KMS-11 (cell line): ENCODE measurements at regions not wholly inside any gene's neighbourhood (a gene's known extent, or its start where the extent isn't known, plus 50 kb on each side); places are given as distances from the start of the nearest gene placed in this dataset.

Source experiments
- H2AFZ ChIP-seq: fragments of 200-600 bp; sonication (generic); 2 replicates; pipeline ENCODE4 v1.6.1; 2016; ENCODE audit warnings: antibody characterized with exemption, mixed run types, low read depth
- H3K27ac ChIP-seq: fragments of 200-600 bp; sonication (generic); 2 replicates; pipeline ENCODE4 v1.6.1; 2016; ENCODE audit warnings: mild to moderate bottlenecking, mixed run types
- H3K27me3 ChIP-seq: fragments of 200-600 bp; sonication (generic); 2 replicates; pipeline ENCODE4 v1.6.1; 2017; ENCODE audit warnings: mild to moderate bottlenecking, low read depth, mixed run types, moderate library complexity; ENCODE audit not compliant: insufficient read depth
- H3K36me3 ChIP-seq: fragments of 200-600 bp; sonication (generic); 2 replicates; pipeline ENCODE4 v1.6.1; 2017; ENCODE audit warnings: mild to moderate bottlenecking, mixed run types; ENCODE audit not compliant: insufficient read depth
- H3K4me1 ChIP-seq: fragments of 200-600 bp; sonication (generic); 2 replicates; pipeline ENCODE4 v1.6.1; 2016; ENCODE audit warnings: mild to moderate bottlenecking, low read depth, mixed run types; ENCODE audit not compliant: poor library complexity, severe bottlenecking
- H3K4me2 ChIP-seq: fragments of 200-600 bp; sonication (generic); 2 replicates; pipeline ENCODE4 v1.7.0; 2016; ENCODE audit warnings: mild to moderate bottlenecking, mixed run types
- H3K4me3 ChIP-seq: fragments of 200-600 bp; sonication (generic); IDR thresholded peaks from 2 replicates; pipeline ENCODE4 v1.6.1; 2017; ENCODE audit warnings: low read depth, low read length, mixed read lengths; ENCODE audit not compliant: insufficient read depth
- H3K79me2 ChIP-seq: fragments of 200-600 bp; sonication (generic); 2 replicates; pipeline ENCODE4 v1.6.1; 2016; ENCODE audit warnings: low read depth, mixed run types; ENCODE audit not compliant: insufficient read depth
- H3K9ac ChIP-seq: fragments of 200-600 bp; sonication (generic); 2 replicates; pipeline ENCODE4 v1.6.1; 2016; ENCODE audit warnings: mild to moderate bottlenecking, mixed run types
- H4K20me1 ChIP-seq: fragments of 200-600 bp; sonication (generic); 2 replicates; pipeline ENCODE4 v1.6.1; 2016; ENCODE audit warnings: mild to moderate bottlenecking, mixed run types; ENCODE audit not compliant: insufficient read depth
- CTCF ChIP-seq: fragments of 200-600 bp; sonication (generic); conservative IDR thresholded peaks from 2 replicates; pipeline ENCODE4 v1.6.1; 2017; ENCODE audit warnings: low read depth, mild to moderate bottlenecking, antibody characterized with exemption, low read length, moderate library complexity, mixed read lengths

- H2AFZ ChIP-seq: no peak overlapping the region
- H3K27me3 ChIP-seq: no peaks in the 10 kb centered on the region
- no peaks in the 10 kb centered on the region for H3K4me1 ChIP-seq
- no peaks in the 10 kb centered on the region for H3K36me3 ChIP-seq
- no peak overlapping the region for H3K9ac ChIP-seq
- H3K4me2 ChIP-seq: no peak overlapping the region
- H3K79me2 ChIP-seq: peaks cover 4% of the 10 kb centered on the region; the same call in 1 of the 2 replicates
- TF ChIP-seq CTCF: no peak
- H3K27ac ChIP-seq: no peak overlapping the region
- no peaks in the 10 kb centered on the region for H4K20me1 ChIP-seq
- H3K4me3 ChIP-seq: no peak overlapping the region
Measured at GRCh38 chr12:124511259-124511985, 56.0 kb downstream of the NCOR2 start.

DNA sequence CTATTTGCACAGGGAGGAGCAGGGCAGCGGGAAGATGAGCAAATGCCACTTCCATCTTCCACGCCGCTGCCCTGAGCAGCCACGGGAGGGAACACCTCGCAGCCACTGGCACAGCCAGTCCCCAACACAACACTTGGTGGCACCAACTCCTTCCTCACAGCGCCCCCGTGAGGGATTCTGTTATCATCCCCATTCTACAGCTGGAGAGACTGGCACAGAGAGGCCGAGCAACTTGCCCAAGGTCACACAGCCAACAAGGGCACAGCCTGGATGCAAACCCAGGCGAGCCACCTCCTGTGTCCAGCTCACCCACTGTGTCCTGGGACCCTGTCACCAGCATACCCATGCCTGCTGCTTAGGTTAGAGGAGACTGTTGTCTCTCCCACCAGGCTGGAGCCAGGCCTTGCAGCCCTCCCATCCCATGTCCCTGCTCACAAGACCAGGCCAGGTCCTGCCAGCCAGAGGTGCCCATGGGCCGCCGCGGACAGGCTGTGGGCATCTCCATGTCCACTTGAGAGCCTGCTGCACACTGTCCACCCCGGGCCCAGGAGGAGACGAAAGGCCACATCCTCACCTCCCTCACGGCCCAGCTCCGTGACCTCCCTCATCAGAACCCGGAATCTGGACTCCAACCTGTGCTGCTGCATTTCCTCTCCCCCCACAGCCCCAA is 57.0 kb downstream of the NCOR2 start:
- no peaks in the 10 kb centered on the region for H3K27me3 ChIP-seq
- no peak overlapping the region for H3K4me2 ChIP-seq
- H3K79me2 ChIP-seq: peaks cover 4% of the 10 kb centered on the region; the same call in 1 of the 2 replicates
- no peak overlapping the region for H3K4me3 ChIP-seq
- H3K4me1 ChIP-seq: no peaks in the 10 kb centered on the region
- H3K9ac ChIP-seq: no peak overlapping the region
- H2AFZ ChIP-seq: no peak overlapping the region
- TF ChIP-seq CTCF: no peak
- no peaks in the 10 kb centered on the region for H3K36me3 ChIP-seq
- H3K27ac ChIP-seq: no peak overlapping the region
- H4K20me1 ChIP-seq: no peaks in the 10 kb centered on the region

GRCh38 chr12:124509676-124510300 is 57.6 kb downstream of the NCOR2 start:
- Histone ChIP-seq H3K27me3 (no peaks in the 10 kb centered on the region), H3K4me3 (no peak overlapping the region), H3K36me3 (no peaks in the 10 kb centered on the region), H3K9ac (no peak overlapping the region), H4K20me1 (no peaks in the 10 kb centered on the region), H2AFZ (no peak overlapping the region), H3K27ac (no peak overlapping the region), H3K4me2 (no peak overlapping the region), H3K4me1 (no peaks in the 10 kb centered on the region), H3K79me2 (peaks cover 4% of the 10 kb centered on the region; the same call in 1 of the 2 replicates)
- TF ChIP-seq CTCF: no peak

GRCh38 chr12:124509300-124509675 is 58.1 kb downstream of the NCOR2 start:
- Histone ChIP-seq H4K20me1 (no peaks in the 10 kb centered on the region), H3K27me3 (no peaks in the 10 kb centered on the region), H2AFZ (no peak overlapping the region), H3K79me2 (peaks cover 4% of the 10 kb centered on the region; the same call in 1 of the 2 replicates), H3K27ac (no peak overlapping the region), H3K36me3 (no peaks in the 10 kb centered on the region), H3K4me2 (no peak overlapping the region), H3K4me3 (no peak overlapping the region), H3K4me1 (no peaks in the 10 kb centered on the region), H3K9ac (no peak overlapping the region)
- no peak for TF ChIP-seq CTCF
